Cardiac muscle cell (in vitro differentiated cells and primary cell): ENCODE measurements at regions not wholly inside any gene's neighbourhood (a gene's known extent, or its start where the extent isn't known, plus 50 kb on each side); places are given as distances from the start of the nearest gene placed in this dataset.
A peak's percentile ranks its signal among the peaks of the same experiment; 100 is the strongest.

Experiments
- DNase-seq, 2 donors: peaks; one replicate each; pipeline versions ENCODE4 v3.0.0 to v3.0.0-alpha.2; 2010 to 2017; ENCODE audit warnings: low read depth in 1 of 2, low spot score in 1 of 2
- H3K27ac ChIP-seq: fragments of 200-600 bp; sonication (generic); 2 replicates; pipeline ENCODE4 v1.5.1; 2016
- H3K27me3 ChIP-seq: fragments of 200-600 bp; sonication (generic); 2 replicates; pipeline ENCODE4 v1.6.0; 2016; ENCODE audit warnings: control low read depth
- H3K36me3 ChIP-seq: fragments of 200-600 bp; sonication (generic); 2 replicates; pipeline ENCODE4 v1.5.1; 2016; ENCODE audit warnings: control low read depth
- H3K4me1 ChIP-seq: fragments of 200-600 bp; sonication (generic); 2 replicates; pipeline ENCODE4 v1.8.1; 2017; ENCODE audit warnings: low read depth, mild to moderate bottlenecking, mixed run types
- H3K4me3 ChIP-seq: fragments of 200-600 bp; sonication (generic); 2 replicates; pipeline ENCODE4 v1.5.1; 2016; ENCODE audit warnings: mild to moderate bottlenecking
- H3K9me3 ChIP-seq: fragments of 200-600 bp; sonication (generic); 2 replicates; pipeline ENCODE4 v1.5.1; 2017; ENCODE audit warnings: low read depth, mild to moderate bottlenecking, control low read depth
- TF ChIP-seq, protein P1 (sequence below): IDR thresholded peaks from 2 replicates; pipeline ENCODE4 v1.5.1; 2012; ENCODE audit warnings: low read depth, mild to moderate bottlenecking, low read length

DNA sequence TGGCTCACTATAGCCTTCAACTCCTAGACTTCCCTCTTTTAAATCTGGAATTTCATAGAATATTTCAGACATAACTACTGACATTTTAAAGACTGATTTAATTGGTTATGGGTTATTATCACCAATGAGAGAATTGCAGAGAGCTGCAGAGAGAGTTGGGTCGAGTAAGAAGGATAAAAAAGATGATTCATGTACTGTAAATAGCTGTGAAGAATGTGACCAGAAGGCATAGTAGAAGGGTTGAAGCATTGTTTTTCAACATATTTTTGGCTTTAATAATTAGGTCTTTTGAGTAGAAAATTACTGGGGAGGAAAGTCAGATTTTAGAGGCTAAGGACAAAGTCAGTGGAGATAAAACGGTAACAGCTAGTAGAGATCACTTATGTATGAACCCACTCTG lies 503.2 kb upstream of the SLC8A1 start:
- DNase-seq, result no peak
- TF ChIP-seq, protein P1, sequence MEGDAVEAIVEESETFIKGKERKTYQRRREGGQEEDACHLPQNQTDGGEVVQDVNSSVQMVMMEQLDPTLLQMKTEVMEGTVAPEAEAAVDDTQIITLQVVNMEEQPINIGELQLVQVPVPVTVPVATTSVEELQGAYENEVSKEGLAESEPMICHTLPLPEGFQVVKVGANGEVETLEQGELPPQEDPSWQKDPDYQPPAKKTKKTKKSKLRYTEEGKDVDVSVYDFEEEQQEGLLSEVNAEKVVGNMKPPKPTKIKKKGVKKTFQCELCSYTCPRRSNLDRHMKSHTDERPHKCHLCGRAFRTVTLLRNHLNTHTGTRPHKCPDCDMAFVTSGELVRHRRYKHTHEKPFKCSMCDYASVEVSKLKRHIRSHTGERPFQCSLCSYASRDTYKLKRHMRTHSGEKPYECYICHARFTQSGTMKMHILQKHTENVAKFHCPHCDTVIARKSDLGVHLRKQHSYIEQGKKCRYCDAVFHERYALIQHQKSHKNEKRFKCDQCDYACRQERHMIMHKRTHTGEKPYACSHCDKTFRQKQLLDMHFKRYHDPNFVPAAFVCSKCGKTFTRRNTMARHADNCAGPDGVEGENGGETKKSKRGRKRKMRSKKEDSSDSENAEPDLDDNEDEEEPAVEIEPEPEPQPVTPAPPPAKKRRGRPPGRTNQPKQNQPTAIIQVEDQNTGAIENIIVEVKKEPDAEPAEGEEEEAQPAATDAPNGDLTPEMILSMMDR, result no peak
- Histone ChIP-seq H3K27ac (no peak overlapping the region), H3K9me3 (no peaks in the 10 kb centered on the region), H3K4me1 (no peaks in the 10 kb centered on the region), H3K4me3 (no peak overlapping the region), H3K27me3 (no peaks in the 10 kb centered on the region), H3K36me3 (no peaks in the 10 kb centered on the region)

DNA sequence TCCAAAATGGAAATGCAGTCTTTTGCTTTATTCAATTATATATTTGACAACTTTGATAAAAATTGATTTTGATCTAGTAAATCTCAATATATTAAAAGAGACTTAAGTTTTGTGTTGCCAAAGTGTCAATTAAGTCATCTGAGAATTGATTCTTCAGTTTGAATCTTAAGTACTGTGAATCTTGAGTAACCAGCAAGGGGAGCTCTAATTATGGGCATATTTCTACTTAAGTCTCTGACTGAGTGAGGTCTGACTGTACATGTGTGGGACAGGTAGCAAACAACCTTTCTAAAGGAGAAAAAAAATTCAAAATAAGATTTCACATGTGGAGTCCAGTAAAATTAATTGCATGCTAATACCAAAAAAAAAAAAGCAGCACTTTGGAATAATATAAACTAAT lies 503.7 kb upstream of the SLC8A1 start:
- TF ChIP-seq, protein P1, result no peak
- Histone ChIP-seq H3K4me3 (no peak overlapping the region), H3K4me1 (no peaks in the 10 kb centered on the region), H3K27ac (no peak overlapping the region), H3K9me3 (no peaks in the 10 kb centered on the region), H3K27me3 (no peaks in the 10 kb centered on the region), H3K36me3 (no peaks in the 10 kb centered on the region)
- peak in 1 of 2 donors; percentile 8 for DNase-seq

DNA sequence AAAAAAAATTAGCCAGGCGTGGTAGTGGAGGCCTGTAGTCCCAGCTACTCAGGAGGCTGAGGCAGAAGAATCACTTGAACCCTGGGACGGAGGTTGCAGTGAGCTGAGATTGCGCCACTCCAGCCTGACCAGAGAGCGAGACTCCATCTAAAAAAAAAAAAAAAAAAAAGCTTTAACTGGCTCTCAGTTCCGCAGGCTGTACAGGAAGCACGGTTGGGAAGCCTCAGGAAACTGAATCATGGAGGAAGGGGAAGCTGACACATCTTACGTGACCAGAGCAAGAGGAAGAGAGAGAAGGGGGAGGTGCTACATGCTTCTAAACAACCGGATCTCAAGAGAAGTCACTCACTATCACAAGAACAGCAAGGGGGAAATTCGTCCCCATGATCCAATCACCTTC lies 505.6 kb upstream of the SLC8A1 start:
- H3K27ac ChIP-seq, result no peak overlapping the region
- no peaks in the 10 kb centered on the region for H3K27me3 ChIP-seq
- peak in 1 of 2 donors; percentile 49 for DNase-seq
- no peaks in the 10 kb centered on the region for H3K4me1 ChIP-seq
- H3K4me3 ChIP-seq, result no peak overlapping the region
- TF ChIP-seq, protein P1, result no peak
- no peaks in the 10 kb centered on the region for H3K36me3 ChIP-seq
- no peaks in the 10 kb centered on the region for H3K9me3 ChIP-seq

DNA sequence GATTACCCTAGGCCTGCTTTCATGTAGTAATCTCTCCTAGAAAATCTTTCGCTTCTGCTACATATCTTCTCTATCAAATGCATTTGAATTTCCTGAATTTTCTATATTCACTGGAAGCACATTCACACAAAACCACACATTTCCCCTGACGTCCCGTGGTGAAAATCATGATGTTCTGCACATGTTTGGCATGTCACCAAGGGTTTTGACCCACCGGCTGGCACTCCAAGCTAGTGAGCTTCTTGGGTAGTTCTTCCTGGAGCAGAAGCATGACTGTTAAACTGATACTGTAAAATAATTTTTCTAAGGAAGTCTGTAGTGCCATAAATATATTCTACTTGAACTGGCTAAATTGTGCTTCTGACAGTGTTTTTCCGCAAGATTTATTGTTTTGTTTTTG lies 510.1 kb upstream of the SLC8A1 start:
- H3K4me3 ChIP-seq, result no peak overlapping the region

DNA sequence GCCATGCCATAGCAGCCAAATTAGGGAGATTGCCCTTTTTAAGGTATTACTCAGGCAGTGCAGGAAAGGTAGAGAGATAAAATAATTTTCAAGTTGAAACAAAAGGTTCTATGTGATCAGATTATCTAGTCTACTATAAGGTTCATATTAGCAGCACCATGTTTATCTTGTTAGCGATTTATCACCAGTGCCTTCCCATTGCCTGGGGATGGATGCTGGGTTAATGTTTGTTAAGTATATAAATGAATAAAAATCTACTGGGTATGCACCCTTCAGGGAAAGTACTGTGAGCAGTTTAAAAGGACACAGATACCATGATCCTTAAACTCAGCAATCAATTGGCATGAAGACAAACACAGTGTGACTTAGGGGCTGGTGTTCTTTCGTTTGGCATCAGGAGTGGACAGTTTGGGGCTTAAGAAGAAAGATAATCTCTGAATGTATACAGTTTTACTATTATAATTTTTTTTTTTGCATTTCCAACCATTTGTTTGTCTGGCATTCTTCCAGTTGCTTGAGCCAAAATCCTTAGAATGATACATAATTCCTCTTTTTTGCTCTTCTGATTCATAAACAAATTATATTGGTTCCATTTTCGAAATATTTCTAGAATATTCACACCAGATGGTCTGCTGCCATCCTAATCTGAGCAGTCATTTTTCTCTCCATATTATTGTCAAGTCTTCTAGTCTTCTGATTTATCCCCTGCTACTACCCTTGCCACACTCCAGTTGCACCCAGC lies 512.8 kb upstream of the SLC8A1 start:
- Histone ChIP-seq H3K27me3 (no peaks in the 10 kb centered on the region), H3K4me3 (no peak overlapping the region), H3K4me1 (no peaks in the 10 kb centered on the region), H3K27ac (no peak overlapping the region), H3K9me3 (no peaks in the 10 kb centered on the region), H3K36me3 (no peaks in the 10 kb centered on the region)
- DNase-seq, result no peak
- TF ChIP-seq, protein P1, result no peak

More for the DNA sequence above, 510.1 kb upstream of the SLC8A1 start:
- no peaks in the 10 kb centered on the region for H3K36me3 ChIP-seq
- no peak overlapping the region for H3K27ac ChIP-seq
- TF ChIP-seq, protein P1, result no peak
- no peaks in the 10 kb centered on the region for H3K27me3 ChIP-seq
- no peak for DNase-seq
- no peaks in the 10 kb centered on the region for H3K4me1 ChIP-seq
- H3K9me3 ChIP-seq, result no peaks in the 10 kb centered on the region
